ENCODE measurements at regions not wholly inside any gene's neighbourhood (a gene's known extent, or its start where the extent isn't known, plus 50 kb on each side); places are given as distances from the start of the nearest gene placed in this dataset.

DNA sequence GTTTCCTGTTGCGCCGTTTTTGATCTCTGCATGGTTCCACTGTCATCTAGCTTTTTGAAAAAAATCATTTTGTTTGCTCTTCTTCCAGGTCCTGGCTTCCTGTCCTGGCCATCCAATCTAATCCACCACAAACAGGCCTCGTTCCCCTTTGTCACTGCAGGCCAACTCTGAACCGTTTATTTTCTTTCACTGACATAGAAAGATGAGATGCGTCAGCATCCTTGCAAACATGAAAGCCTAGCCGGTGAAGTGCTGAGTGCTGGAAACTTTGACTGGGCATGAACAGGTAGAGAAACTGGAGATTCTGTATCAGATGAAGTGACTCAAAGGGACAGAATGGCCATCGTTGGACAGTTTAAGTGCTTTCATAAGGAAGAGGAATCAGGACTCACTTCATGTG lies 1247.8 kb downstream of the TYW1 start:
- no peaks in the 10 kb centered on the region for H3K27me3 ChIP-seq
- no peaks in the 10 kb centered on the region for H3K4me1 ChIP-seq
- H3K36me3 ChIP-seq: no peaks in the 10 kb centered on the region
- H3K9me3 ChIP-seq: no peaks in the 10 kb centered on the region
- H3K4me3 ChIP-seq: no peak overlapping the region
- no peak overlapping the region for H3K9ac ChIP-seq (ENCODE audit: low read depth in 2 of 2, low read length in 2 of 2)
- DNase-seq: no peak
- intact Hi-C loops (cut with DNase I): no loop called here
- TF ChIP-seq, protein P1, sequence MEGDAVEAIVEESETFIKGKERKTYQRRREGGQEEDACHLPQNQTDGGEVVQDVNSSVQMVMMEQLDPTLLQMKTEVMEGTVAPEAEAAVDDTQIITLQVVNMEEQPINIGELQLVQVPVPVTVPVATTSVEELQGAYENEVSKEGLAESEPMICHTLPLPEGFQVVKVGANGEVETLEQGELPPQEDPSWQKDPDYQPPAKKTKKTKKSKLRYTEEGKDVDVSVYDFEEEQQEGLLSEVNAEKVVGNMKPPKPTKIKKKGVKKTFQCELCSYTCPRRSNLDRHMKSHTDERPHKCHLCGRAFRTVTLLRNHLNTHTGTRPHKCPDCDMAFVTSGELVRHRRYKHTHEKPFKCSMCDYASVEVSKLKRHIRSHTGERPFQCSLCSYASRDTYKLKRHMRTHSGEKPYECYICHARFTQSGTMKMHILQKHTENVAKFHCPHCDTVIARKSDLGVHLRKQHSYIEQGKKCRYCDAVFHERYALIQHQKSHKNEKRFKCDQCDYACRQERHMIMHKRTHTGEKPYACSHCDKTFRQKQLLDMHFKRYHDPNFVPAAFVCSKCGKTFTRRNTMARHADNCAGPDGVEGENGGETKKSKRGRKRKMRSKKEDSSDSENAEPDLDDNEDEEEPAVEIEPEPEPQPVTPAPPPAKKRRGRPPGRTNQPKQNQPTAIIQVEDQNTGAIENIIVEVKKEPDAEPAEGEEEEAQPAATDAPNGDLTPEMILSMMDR (IDR thresholded peaks at IDR 0.05): no peak
- no peak overlapping the region for H3K27ac ChIP-seq

DNA sequence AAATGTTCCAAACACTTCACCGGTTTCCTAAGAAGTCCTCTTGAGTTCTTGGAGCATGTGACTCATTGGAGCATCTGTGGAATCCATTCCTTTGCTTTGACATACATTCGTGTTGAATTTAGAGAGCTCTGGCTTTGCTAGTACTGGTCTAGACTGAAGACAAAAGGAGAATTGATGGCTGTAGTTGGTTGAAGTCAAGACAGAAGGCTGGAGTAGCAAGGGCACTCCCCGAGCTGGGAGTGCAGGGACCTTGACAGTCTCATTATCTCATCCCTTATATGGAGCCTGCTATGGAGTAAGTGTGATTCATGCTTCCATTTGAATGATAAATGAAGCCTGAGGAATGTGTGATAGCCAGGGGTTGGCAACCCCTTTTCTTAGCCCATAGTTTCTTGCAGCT lies 1249.1 kb downstream of the TYW1 start:
- Histone ChIP-seq H3K27me3 (no peaks in the 10 kb centered on the region), H3K4me1 (no peaks in the 10 kb centered on the region), H3K27ac (no peak overlapping the region), H3K36me3 (no peaks in the 10 kb centered on the region), H3K4me3 (no peak overlapping the region), H3K9me3 (no peaks in the 10 kb centered on the region), H3K9ac (ENCODE audit: low read depth in 2 of 2, low read length in 2 of 2) (no peak overlapping the region)
- intact Hi-C loops (cut with DNase I): no loop called here
- no peak for DNase-seq
- TF ChIP-seq, protein P1 (IDR thresholded peaks at IDR 0.05): no peak

DNA sequence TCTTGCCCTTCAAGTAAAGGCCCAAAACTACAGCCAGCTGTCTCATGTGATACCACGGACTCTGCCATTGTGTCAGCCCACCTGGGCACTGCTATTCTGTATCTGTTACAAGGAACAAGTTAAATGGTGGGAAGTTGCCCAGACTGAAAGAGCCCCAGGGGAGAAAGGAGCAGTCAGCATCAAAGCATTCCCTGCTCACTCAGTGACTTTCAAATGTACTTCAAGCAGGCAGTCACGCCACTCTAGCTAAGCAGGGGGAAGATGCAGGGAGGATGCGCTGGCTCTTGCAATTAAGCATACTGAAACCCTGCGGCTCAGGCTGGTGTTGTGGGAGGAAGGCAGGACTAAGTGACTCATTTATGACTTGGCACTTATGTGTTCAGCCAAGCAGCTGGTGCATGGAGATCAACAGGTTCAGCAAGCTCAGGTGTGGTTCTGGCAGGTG lies 1249.6 kb downstream of the TYW1 start:
- H3K9me3 ChIP-seq: no peaks in the 10 kb centered on the region
- H3K36me3 ChIP-seq: no peaks in the 10 kb centered on the region
- H3K27ac ChIP-seq: no peak overlapping the region
- TF ChIP-seq, protein P1 (IDR thresholded peaks at IDR 0.05): no peak
- no peaks in the 10 kb centered on the region for H3K4me1 ChIP-seq
- no peak overlapping the region for H3K9ac ChIP-seq (ENCODE audit: low read depth in 2 of 2, low read length in 2 of 2)
- H3K4me3 ChIP-seq: no peak overlapping the region
- intact Hi-C loops (cut with DNase I): no loop called here
- DNase-seq: no peak
- H3K27me3 ChIP-seq: no peaks in the 10 kb centered on the region

DNA sequence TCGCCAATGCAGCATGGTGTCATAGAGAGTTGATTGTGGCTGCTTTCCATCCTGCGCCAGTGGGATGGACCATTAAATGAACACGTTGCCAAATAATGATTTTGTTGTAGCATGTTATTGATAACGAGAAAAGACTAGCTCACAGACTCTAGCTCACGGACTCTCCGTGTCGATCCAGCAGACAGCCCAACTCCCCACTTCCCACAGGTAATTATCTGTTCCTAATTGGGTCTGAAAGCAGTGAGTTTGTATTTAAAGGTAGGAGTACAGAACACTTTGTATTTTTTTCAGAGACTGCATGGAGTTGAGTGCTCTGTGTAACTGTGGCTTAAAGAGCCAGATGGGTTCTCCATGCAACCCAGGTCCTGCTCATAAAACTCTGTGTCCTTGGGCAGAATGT lies 1250.5 kb downstream of the TYW1 start:
- Histone ChIP-seq H3K27ac (no peak overlapping the region), H3K4me3 (no peak overlapping the region), H3K4me1 (no peaks in the 10 kb centered on the region), H3K27me3 (no peaks in the 10 kb centered on the region), H3K9me3 (no peaks in the 10 kb centered on the region), H3K36me3 (no peaks in the 10 kb centered on the region), H3K9ac (ENCODE audit: low read depth in 2 of 2, low read length in 2 of 2) (no peak overlapping the region)
- TF ChIP-seq, protein P1 (IDR thresholded peaks at IDR 0.05): no peak
- intact Hi-C loops (cut with DNase I): no loop called here
- no peak for DNase-seq

DNA sequence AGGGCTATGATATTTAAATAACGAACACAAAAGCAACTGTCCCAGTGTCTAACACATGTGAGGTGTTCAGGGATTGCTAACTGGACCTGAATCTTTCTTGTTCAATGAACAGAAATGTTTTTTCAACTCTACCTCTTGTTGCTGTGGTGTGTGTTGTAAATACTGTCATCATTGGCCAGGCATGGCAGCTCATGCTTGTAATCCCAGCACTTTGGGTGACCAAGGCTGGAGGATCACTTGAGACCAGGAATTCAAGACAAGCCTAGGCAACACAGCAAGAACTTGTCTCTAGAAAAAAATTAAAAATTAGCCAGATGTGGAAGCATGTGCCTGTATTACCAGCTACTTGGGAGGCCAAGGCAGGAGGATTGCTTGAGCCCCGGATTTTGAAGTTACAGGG lies 1250.9 kb downstream of the TYW1 start:
- TF ChIP-seq, protein P1 (IDR thresholded peaks at IDR 0.05): no peak
- intact Hi-C loops (cut with DNase I): no loop called here
- Histone ChIP-seq H3K4me1 (no peaks in the 10 kb centered on the region), H3K36me3 (no peaks in the 10 kb centered on the region), H3K9me3 (no peaks in the 10 kb centered on the region), H3K27me3 (no peaks in the 10 kb centered on the region), H3K27ac (no peak overlapping the region), H3K9ac (ENCODE audit: low read depth in 2 of 2, low read length in 2 of 2) (no peak overlapping the region), H3K4me3 (no peak overlapping the region)
- no peak for DNase-seq

DNA sequence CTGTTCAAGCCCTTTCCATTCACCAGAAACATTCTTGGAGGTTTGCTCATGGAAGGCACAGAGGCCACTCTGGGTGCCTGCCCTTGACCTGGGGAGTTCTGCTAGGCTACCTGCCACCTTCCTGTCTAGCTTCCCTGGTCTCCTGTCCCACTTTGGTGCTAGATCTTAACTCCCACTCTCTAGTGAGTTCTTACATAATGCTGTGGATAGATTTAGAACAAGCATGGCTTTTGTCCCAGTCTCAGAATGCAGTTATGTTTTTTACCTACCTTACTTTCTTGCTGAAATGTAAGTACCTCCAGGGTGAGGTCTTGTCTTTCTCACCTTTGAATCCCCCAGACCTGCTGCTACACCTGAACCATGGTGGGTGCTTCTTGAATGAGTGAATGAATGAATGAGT lies 1252.3 kb downstream of the TYW1 start:
- no peak for DNase-seq
- Histone ChIP-seq H3K27ac (no peak overlapping the region), H3K9ac (ENCODE audit: low read depth in 2 of 2, low read length in 2 of 2) (no peak overlapping the region), H3K36me3 (no peaks in the 10 kb centered on the region), H3K9me3 (no peaks in the 10 kb centered on the region), H3K4me3 (no peak overlapping the region), H3K27me3 (no peaks in the 10 kb centered on the region), H3K4me1 (no peaks in the 10 kb centered on the region)
- intact Hi-C loops (cut with DNase I): no loop called here
- TF ChIP-seq, protein P1 (IDR thresholded peaks at IDR 0.05): no peak

Measured in colonic mucosa (tissue), 4 donors.